Neural progenitor cell (in vitro differentiated cells): ENCODE measurements at regions not wholly inside any gene's neighbourhood (a gene's known extent, or its start where the extent isn't known, plus 50 kb on each side); places are given as distances from the start of the nearest gene placed in this dataset.

Experiments
- DNase-seq: peaks from one replicate; pipeline ENCODE4 v3.0.0-alpha.2; 2016; ENCODE audit warnings: low spot score
- H2AFZ ChIP-seq: fragments of 200-600 bp; sonication (generic); replicated peaks from 2 replicates; pipeline ENCODE4 v1.6.1; 2016; ENCODE audit warnings: antibody characterized with exemption
- H3F3A ChIP-seq: fragments of 200-600 bp; sonication (generic); 2 replicates; pipeline ENCODE4 v1.6.1; 2016; ENCODE audit warnings: antibody characterized with exemption, low read depth
- H3K27ac ChIP-seq: fragments of 200-600 bp; sonication (generic); 2 replicates; pipeline ENCODE4 v1.5.1; 2016; ENCODE audit warnings: mild to moderate bottlenecking
- H3K27me3 ChIP-seq: fragments of 200-600 bp; sonication (generic); 2 replicates; pipeline ENCODE4 v1.6.1; 2016; ENCODE audit warnings: mild to moderate bottlenecking, moderate library complexity
- H3K36me3 ChIP-seq: fragments of 200-600 bp; sonication (generic); 2 replicates; pipeline ENCODE4 v1.5.1; 2016
- H3K4me1 ChIP-seq: fragments of 200-600 bp; sonication (generic); 2 replicates; pipeline ENCODE4 v1.6.1; 2016; ENCODE audit warnings: mixed run types
- H3K4me2 ChIP-seq: fragments of 200-600 bp; sonication (generic); 2 replicates; pipeline ENCODE4 v1.6.1; 2016
- H3K4me3 ChIP-seq: fragments of 200-600 bp; sonication (generic); 2 replicates; pipeline ENCODE4 v1.5.1; 2016
- H3K79me2 ChIP-seq: fragments of 200-600 bp; sonication (generic); 2 replicates; pipeline ENCODE4 v1.6.1; 2016; ENCODE audit warnings: low read depth
- H3K9ac ChIP-seq: fragments of 200-600 bp; sonication (generic); 2 replicates; pipeline ENCODE4 v1.6.1; 2016
- H3K9me3 ChIP-seq: fragments of 200-600 bp; sonication (generic); 2 replicates; pipeline ENCODE4 v1.5.1; 2016; ENCODE audit warnings: low read depth
- H4K20me1 ChIP-seq: fragments of 200-600 bp; sonication (generic); 2 replicates; pipeline ENCODE4 v1.6.1; 2016; ENCODE audit warnings: low read depth
- H3K27ac Mint-ChIP-seq: 3 replicates; pipeline ENCODE4 v1.8.0; 2021; ENCODE audit warnings: mixed read lengths
- H3K27me3 Mint-ChIP-seq: 2 replicates; pipeline ENCODE4 v1.8.0; 2022; ENCODE audit warnings: low read depth, mild to moderate bottlenecking, inconsistent platforms, moderate library complexity, mixed read lengths; ENCODE audit not compliant: insufficient read depth
- H3K36me3 Mint-ChIP-seq: 3 replicates; pipeline ENCODE4 v1.8.0; 2021; ENCODE audit warnings: mixed read lengths
- H3K4me1 Mint-ChIP-seq: 3 replicates; pipeline ENCODE4 v1.8.0; 2021; ENCODE audit warnings: mixed read lengths
- H3K4me3 Mint-ChIP-seq: 3 replicates; pipeline ENCODE4 v1.8.0; 2021; ENCODE audit warnings: mild to moderate bottlenecking, moderate library complexity, mixed read lengths
- H3K9me3 Mint-ChIP-seq: 3 replicates; pipeline ENCODE4 v1.8.0; 2020; ENCODE audit warnings: mixed read lengths
- EZH2 ChIP-seq: fragments of 200-600 bp; sonication (generic); IDR thresholded peaks from 2 replicates; pipeline ENCODE4 v1.6.1; 2017; ENCODE audit warnings: antibody characterized with exemption, mild to moderate bottlenecking, moderate library complexity
- EZH2phosphoT487 ChIP-seq: fragments of 200-600 bp; sonication (generic); IDR thresholded peaks from 2 replicates; pipeline ENCODE4 v1.6.1; 2017; ENCODE audit warnings: antibody characterized with exemption
- TF ChIP-seq, protein P1 (sequence below): fragments of 200-600 bp; sonication (generic); IDR thresholded peaks from 2 replicates; pipeline ENCODE4 v1.5.1; 2017; ENCODE audit warnings: antibody characterized with exemption, mild to moderate bottlenecking

DNA sequence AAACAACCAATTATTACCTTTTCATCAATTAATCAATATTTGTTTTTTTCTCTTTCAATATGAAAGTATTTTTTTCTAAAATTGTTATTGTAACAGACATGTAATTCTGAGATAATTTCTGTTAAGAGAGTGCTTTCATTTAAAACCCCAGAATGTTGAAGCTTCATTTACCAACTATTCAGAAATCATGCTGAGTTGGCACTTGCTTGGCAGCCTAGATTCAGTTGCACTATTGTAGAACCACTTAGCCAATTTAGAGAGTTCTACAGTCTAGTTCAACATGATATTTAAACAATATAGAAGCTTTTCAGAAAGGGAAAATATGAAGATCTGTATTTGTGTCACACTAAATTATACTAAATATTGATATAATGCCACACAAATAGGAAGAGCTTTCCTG lies 56.1 kb upstream of the NKAIN2 start:
- Histone ChIP-seq H4K20me1 (no peaks in the 10 kb centered on the region), H3K4me3 (no peak overlapping the region), H3K4me1 (no peaks in the 10 kb centered on the region), H3K79me2 (no peaks in the 10 kb centered on the region), H3F3A (no peaks in the 10 kb centered on the region), H3K9ac (no peak overlapping the region), H3K4me2 (no peak overlapping the region), H3K36me3 (no peaks in the 10 kb centered on the region), H3K27me3 (no peaks in the 10 kb centered on the region), H3K9me3 (no peaks in the 10 kb centered on the region), H2AFZ (no peak overlapping the region), H3K27ac (no peak overlapping the region)
- H3K4me3 Mint-ChIP-seq = no peak overlapping the region
- peaks cover 9% of the 10 kb centered on the region for H3K4me1 Mint-ChIP-seq
- no peaks in the 10 kb centered on the region for H3K9me3 Mint-ChIP-seq
- H3K27ac Mint-ChIP-seq = no peak overlapping the region
- no peaks in the 10 kb centered on the region for H3K36me3 Mint-ChIP-seq
- DNase-seq = no peak
- TF ChIP-seq EZH2phosphoT487 (no peak), EZH2 (no peak)
- TF ChIP-seq, protein P1, sequence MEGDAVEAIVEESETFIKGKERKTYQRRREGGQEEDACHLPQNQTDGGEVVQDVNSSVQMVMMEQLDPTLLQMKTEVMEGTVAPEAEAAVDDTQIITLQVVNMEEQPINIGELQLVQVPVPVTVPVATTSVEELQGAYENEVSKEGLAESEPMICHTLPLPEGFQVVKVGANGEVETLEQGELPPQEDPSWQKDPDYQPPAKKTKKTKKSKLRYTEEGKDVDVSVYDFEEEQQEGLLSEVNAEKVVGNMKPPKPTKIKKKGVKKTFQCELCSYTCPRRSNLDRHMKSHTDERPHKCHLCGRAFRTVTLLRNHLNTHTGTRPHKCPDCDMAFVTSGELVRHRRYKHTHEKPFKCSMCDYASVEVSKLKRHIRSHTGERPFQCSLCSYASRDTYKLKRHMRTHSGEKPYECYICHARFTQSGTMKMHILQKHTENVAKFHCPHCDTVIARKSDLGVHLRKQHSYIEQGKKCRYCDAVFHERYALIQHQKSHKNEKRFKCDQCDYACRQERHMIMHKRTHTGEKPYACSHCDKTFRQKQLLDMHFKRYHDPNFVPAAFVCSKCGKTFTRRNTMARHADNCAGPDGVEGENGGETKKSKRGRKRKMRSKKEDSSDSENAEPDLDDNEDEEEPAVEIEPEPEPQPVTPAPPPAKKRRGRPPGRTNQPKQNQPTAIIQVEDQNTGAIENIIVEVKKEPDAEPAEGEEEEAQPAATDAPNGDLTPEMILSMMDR = no peak
- H3K27me3 Mint-ChIP-seq = no peaks in the 10 kb centered on the region

- Histone ChIP-seq H3F3A (no peaks in the 10 kb centered on the region), H3K79me2 (no peaks in the 10 kb centered on the region), H3K27ac (no peak overlapping the region), H3K9ac (no peak overlapping the region), H2AFZ (no peak overlapping the region), H3K36me3 (no peaks in the 10 kb centered on the region), H3K4me1 (no peaks in the 10 kb centered on the region), H4K20me1 (no peaks in the 10 kb centered on the region), H3K9me3 (no peaks in the 10 kb centered on the region), H3K4me3 (no peak overlapping the region), H3K27me3 (no peaks in the 10 kb centered on the region), H3K4me2 (no peak overlapping the region)
- H3K9me3 Mint-ChIP-seq = no peaks in the 10 kb centered on the region
- TF ChIP-seq, protein P1 = no peak
- no peak for TF ChIP-seq EZH2phosphoT487
- no peak for TF ChIP-seq EZH2
- no peak for DNase-seq
- H3K4me1 Mint-ChIP-seq = peaks cover 10% of the 10 kb centered on the region
- no peak overlapping the region for H3K4me3 Mint-ChIP-seq
- H3K27ac Mint-ChIP-seq = no peak overlapping the region
- H3K36me3 Mint-ChIP-seq = no peaks in the 10 kb centered on the region
- no peaks in the 10 kb centered on the region for H3K27me3 Mint-ChIP-seq
Observed at GRCh38 chr6:123745895-123746294, 57.8 kb upstream of the NKAIN2 start.

GRCh38 chr6:123744840-123745239 lies 58.8 kb upstream of the NKAIN2 start:
- no peak for TF ChIP-seq EZH2
- TF ChIP-seq, protein P1 = no peak
- no peak for TF ChIP-seq EZH2phosphoT487
- H3K4me3 Mint-ChIP-seq = no peak overlapping the region
- H3K27me3 Mint-ChIP-seq = no peaks in the 10 kb centered on the region
- no peak overlapping the region for H3K27ac Mint-ChIP-seq
- no peaks in the 10 kb centered on the region for H3F3A ChIP-seq
- no peaks in the 10 kb centered on the region for H3K79me2 ChIP-seq
- H3K27me3 ChIP-seq = no peaks in the 10 kb centered on the region
- peaks cover 10% of the 10 kb centered on the region for H3K4me1 Mint-ChIP-seq
- H4K20me1 ChIP-seq = no peaks in the 10 kb centered on the region
- H3K9me3 ChIP-seq = no peaks in the 10 kb centered on the region
- H2AFZ ChIP-seq = no peak overlapping the region
- no peaks in the 10 kb centered on the region for H3K36me3 Mint-ChIP-seq
- H3K4me1 ChIP-seq = no peaks in the 10 kb centered on the region
- H3K36me3 ChIP-seq = no peaks in the 10 kb centered on the region
- H3K4me2 ChIP-seq = no peak overlapping the region
- H3K9ac ChIP-seq = no peak overlapping the region
- H3K27ac ChIP-seq = no peak overlapping the region
- no peak for DNase-seq
- H3K9me3 Mint-ChIP-seq = no peaks in the 10 kb centered on the region
- no peak overlapping the region for H3K4me3 ChIP-seq
